Renal pelvis (tissue), 1 donor: ENCODE measurements at regions not wholly inside any gene's neighbourhood (a gene's known extent, or its start where the extent isn't known, plus 50 kb on each side); places are given as distances from the start of the nearest gene placed in this dataset.

Experiments
- DNase-seq: peaks from one replicate; pipeline ENCODE4 v3.0.0-alpha.2; 2013

DNA sequence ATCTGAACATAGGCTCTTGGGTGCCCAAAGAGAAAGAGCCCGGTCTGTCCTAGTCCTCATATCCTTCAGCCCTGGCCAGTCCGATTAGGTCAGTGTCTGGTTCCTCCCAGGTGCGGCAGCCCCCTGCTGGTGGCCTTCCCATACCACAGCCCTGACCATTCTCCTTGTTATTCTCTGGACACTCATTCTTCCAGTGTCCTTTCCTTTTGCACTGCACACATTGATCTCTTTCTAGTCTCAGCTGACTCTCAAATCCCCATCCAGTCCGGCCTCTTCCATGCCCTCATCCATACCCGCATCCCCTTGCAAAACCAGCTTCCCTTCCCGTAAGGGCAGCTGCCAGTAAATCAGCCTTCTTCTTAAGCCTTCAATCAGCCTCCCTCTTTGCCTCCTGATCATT lies 1316.3 kb downstream of the TMEM121 start:
- no peak for DNase-seq

DNA sequence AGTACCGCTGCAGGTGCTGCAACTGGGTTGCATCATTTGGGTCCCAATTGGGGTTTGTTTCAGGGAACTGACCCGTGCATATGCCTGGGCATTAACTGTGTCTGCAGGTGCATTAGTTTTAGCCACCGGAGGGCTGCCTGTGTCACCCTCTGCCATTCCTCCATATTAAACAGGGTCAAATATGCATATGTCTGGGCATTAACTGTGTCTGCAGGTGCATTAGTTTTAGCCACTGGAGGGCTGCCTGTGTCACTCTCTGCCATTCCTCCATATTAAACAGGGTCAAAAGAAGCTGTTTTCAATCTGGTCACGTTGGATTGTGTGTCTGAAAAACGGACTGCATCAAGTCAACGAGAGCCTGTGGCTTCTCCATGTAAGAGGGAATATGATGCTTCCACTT lies 1317.0 kb downstream of the TMEM121 start:
- no peak for DNase-seq

DNA sequence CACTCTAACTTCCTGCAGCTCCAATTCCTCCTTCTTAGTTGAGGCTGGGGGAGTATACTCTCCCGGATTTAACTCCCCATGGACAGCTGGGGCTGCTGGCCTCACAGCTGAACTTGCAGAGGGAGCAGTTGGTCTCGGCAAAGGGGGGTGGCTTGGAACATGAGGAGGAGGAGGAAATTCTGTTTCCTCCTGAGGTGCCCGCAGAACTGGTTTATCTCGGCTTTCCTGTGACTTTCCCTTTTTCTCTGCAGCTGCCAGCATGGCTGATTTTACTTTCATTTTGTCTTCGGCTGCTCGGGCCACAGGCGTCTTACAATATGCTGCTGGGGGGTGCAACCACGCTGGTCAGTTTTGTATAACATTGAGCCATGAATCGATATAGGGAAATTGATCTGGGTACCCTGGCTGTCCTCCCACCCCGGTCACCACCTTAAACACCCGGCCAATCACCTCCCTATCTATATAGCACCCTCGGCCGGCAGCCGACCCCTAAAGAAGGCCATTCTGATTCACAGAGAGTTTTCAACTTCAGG lies 1317.6 kb downstream of the TMEM121 start:
- peak; percentile 33 for DNase-seq

DNA sequence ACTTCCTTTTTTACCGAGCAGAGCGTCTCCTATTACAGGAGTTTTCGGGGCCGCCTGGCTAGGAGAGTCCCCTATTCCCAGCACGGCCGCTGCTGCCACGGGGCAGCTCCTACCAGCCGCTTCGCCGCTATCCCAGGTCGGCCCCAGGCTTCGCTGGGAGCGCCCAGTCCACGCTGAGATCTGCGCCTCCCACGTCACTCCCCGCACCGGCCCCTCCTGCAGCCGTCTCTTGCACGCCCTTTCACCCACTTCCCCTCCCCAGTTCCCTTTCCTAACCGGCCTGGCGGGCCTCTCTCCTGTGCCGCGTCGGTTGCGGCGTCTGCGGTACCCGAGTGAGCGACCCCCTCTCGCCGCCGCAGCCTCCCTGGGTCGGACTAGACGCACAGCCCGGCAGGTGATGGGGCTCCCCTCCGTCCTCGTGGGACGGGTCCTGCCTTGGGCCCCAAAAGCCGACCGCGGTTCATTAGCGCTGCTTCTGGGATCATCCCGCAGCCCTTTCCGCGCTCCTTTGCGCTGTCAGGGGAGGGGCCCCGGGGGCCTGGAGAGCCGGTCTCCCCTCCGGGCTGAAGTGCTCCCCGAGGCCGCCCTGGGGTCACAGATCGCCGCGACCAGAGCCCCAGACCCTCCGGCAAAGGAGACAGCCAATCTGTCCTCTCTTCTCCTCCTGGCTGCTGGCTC lies 1318.4 kb downstream of the TMEM121 start:
- no peak for DNase-seq

DNA sequence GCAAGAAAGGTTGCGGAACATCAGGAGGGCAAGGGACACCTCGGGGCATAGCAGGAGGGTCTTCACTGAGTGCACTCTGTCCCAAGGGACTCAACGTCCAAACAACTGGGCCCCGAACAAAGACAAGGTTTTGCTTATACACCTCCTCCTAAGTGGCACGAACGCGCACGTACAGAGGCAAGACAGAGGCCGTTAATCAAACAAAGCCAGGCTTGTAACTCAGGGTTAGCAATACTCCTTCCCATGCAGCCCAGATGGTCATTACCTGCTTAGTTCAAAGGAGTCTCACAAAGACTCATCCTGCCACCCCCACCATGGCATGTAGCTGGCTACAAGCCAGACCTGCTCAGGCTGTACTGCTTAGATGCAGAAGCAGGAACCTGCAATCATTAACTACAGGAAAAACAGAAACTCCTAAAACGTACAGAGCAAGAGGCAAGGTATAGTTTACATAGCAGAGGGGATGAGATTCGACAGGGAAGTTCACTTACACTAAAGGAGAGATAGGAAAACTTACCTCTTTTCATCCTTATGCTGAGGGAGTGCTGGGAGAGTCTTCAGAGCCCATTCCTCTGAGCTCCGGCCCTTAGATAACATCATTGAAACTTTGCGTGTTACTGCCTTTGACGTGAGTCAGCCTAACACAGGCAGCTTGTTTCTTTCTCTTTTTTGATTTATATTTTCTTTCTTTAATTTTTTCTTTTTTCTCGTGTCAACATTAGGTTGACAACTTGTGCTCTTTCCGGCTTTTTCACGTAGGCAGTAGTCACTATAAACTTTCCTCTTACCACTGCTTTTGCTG lies 1319.1 kb downstream of the TMEM121 start:
- peak; percentile 58 for DNase-seq

DNA sequence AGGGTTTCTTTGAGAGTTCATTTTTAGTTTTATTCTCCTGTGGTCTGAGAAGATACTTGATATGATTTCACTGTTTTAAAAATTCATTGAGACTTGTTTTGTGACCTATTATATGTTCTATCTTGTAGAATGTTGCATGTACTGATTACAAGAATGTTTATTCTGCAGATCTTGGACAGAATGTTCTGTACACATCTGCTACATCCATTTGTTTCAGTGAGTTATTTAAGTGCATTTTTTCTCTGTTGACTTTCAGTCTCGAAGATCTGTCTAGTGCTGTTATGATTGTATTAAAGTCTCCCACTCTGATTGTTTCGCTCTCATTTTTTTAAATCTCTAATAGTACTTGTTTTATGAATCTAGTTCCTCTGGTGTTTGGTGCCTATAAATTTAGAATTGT lies 1319.8 kb downstream of the TMEM121 start:
- no peak for DNase-seq

DNA sequence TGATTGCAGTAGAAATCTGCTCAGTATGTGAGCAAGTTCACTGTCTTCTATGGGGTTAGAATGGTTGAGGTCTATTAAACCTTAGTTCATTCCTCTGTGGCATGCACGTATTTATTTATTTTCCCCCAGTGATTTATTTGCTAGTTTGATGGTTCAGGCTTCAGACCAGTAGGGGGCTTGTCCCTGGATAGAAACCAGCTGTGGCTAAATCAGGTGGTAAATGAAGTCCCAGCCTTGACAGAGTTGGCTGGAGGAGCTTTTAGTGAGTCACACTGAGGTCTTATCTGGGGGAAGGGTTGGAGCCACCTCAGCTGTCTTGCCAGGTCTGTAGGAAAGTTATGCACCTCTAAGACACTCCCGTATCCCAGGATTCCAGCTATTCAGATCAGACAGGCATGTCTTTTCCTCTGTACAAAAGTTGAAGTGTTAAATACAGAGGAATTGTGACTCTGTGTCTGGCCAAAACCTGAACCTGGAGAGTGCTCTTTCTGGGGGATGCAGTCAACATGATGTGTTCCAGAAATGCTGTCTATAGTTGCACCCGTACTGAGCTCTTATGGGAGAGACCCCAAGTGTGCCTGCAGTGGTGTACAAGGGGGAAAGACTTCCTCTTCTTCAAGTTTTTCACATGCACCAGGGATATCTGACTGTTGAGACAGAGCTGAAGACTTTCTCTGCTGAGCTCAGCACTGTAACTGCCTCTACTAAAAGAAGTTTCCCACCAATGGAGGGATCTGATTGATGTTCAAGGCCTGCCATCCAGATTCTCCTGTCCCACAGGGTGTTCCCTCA lies 1322.1 kb downstream of the TMEM121 start:
- no peak for DNase-seq

DNA sequence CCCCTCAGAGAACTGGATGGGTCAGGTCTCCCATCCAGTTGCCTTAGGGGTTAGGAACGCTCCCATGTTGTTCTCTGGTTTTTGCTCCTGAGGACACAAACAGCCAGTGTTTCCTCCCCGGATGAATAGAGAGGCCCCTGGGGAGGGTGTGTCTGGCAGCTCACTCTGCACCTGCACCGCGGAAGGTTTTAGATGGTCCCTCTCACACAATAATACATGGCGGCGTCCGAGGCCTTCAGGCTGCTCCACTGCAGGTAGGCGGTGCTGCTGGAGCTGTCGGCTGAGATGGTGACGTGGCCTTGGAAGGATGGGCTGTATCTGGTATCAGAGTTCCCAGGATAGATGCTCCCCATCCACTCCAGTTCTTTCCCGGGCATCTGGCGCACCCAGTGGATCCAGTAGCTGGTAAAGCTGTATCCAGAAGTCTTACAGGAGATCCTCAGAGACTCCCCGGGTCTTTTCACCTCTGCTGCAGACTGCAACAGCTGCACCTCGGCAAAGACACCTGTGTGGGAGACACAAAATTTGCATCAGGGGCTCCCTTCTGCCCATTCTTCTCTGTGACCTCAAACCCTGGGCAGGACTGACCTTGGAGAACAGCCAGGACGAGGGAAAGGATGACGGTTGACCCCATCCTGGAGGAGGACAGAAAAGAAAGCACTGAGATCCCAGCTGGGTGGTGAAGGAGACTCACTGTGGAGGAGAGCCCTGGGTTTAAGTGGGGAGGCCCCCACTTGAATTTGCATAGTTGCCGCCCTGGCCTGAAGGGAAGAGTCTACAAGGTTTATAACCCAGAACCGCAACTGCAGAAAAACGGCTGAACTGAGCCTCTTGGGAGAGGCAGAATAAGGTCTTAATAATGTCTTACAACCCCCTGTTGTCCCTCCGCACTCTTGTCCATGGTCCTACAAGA lies 1324.8 kb downstream of the TMEM121 start:
- DNase-seq = no peak

DNA sequence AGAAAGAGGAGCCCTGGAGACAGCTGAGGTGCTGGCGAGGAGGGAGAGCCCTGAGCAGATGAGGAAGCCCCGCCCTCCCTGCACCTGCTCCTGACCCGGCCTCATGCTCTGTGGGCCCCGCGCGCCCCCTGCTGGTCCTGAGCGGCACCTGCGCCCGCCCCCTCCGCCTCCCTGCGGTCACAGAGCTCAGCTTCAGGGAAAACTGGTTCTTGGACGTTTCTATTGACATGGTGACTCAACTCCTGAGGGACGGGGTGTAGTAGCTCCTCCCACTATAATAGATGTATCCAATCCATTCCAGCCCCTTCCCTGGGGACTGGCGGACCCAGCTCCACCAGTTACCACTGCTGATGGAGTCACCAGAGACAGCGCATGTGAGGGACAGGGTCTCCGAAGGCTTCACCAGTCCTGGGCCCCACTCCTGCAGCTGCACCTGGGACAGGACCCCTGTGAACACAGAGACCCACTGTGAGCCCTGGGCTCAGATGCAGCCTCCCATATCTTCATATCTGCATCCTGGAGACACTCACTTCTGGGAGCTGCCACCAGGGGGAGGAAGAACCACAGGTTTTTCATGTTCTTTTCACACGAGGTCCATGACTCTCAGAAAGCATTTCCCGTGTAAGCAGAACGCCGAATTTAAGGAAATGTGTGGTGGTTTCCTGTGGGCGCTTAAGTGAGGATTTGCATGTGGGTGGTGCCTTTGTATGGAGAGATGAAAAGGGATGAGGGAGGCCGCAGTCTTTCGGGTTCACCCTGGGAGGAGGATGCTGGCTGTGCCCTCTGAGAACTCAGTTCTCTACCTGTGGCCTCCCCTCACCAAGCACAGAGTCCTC lies 1346.4 kb downstream of the TMEM121 start:
- no peak for DNase-seq

DNA sequence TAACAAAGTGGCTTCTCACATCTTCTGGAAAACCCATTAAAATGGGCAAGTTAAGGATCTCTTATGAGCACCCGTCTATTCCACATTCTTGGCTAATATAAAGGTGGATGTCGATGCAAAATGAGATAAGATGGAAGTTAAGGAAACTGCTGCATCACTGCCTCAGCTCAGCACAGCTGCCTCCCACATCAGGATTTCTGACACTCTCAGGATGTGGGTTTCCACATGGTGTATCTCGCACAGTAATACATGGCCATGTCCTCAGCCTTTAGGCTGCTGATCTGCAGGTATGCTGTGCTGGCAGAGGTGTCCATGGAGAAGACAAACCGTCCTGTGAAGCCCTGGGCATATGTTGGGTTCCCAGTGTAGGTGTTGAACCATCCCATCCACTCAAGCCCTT lies 1348.0 kb downstream of the TMEM121 start:
- DNase-seq = no peak

DNA sequence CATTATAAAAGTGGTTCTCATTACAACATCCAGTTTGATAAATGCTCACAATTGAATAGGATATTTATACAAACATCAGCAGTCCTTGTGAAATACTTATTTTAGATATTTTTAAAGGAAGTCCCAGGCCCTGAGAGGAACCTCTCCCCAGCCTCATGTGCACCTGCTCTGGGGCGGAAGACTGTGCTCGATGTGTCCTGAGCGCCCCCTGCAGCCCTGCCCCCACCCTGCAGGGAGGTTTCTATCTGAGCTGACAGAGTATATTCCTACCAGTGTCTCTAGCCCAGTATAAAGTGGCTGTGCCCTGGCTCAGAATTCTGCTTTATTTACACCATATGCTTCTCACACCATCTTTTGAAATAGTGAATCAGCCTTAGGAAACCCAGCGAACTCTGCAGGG lies 1349.1 kb downstream of the TMEM121 start:
- DNase-seq = no peak

DNA sequence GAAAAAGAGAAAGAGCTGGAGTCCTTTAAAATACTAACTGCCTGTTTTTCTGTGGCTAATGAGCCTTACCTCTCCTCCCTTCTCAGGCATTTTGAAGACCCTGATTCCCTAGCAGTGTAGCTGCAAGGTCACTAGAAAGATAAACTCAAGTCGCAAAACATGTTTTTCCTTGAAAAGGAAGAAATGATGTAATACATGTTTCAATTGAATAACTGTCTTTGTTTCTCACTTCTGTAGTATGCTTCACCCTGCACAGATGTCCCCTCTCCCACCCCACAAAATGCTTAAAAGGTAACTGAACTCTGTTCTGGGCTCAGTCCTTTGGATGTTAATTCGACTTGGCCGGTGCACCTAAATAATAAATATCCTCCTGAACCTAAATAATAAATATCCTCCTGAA lies 1350.3 kb downstream of the TMEM121 start:
- DNase-seq = no peak

DNA sequence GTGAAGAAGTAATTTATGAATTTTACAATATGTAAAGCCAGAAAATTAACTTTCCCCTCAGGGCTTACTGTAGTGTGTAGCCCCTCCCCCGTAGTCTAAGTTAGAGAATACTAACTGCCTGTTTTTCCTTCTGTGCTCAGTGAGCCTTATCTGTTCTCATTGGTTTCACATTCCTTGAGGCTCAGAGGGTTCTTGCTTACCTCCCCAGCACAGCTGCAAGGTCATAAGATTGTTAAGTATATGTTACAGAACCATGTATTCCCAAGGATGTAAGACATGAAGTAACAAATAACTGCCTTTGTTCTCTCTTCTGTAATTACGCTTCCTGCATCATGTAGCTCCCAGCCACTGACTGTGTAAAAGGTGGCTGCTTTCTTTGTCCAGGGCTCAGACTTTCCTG lies 1351.1 kb downstream of the TMEM121 start:
- no peak for DNase-seq

DNA sequence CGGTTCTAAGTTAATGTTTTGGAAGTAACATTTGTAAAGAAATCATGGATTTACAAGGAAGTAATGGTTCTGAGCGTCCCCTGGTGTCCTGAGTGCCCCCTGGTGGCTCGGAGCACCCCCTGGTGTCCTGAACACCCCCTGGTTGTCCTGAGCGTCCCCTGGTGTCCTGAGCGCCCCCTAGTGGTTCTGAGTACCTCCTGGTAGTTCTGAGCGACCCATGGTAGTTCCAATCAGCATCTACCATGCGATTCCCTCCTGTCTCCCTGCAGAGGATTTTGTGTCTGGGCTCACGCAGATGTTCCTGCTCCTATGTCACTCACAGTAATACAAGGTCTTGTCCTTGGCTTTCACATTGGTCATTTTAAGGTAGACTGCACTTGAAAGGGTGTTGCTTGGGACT lies 1352.9 kb downstream of the TMEM121 start:
- no peak for DNase-seq

DNA sequence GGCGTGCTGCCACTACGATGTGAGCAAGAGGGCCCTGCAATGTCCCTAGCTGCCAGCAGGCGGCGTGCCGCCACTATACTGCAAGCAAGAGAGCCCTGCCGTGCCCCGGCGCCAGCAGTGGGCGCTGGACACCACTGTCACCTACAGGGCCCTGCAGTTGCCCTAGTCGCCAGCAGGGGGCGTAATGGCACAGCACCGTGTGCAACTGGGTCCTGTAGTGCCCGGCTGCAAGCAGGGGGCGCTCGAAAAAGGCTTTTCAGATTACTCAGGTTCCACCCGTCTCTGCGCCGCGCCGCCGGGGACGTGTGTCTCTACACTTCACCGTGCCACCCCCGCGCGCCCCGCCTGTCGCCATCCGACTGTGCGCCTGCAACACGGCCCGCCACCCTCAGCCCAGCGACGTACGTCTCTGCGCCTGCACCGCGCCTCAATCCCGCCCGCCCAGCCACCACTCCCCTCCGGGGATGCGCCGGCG lies 1356.9 kb downstream of the TMEM121 start:
- no peak for DNase-seq
